Heart right ventricle (tissue), 16 donors: ENCODE measurements at regions not wholly inside any gene's neighbourhood (a gene's known extent, or its start where the extent isn't known, plus 50 kb on each side); places are given as distances from the start of the nearest gene placed in this dataset.

Source experiments
- ATAC-seq, 8 donors: fragments of 200-7000 bp; cut with Tn5 transposase; one replicate each; pipeline ENCODE4 v1.9.1; 2020; ENCODE audit warnings: mild to moderate bottlenecking in 8 of 8, moderate library complexity in 8 of 8, moderate number of reproducible peaks in 1 of 8
- DNase-seq, 2 donors: peaks; one replicate each; pipeline ENCODE4 v3.0.0-alpha.2; 2020
- H3K27ac ChIP-seq, 10 donors: fragments of 200-600 bp; sonication (generic) in 2 of 10; one replicate each; pipeline versions ENCODE4 v1.5.0 to v1.8.0; 2020 to 2022; ENCODE audit warnings: mild to moderate bottlenecking in 3 of 10
- H3K27me3 ChIP-seq, 7 donors: fragments of 200-600 bp; one replicate each; pipeline ENCODE4 v1.8.0; 2021 to 2022; ENCODE audit warnings: mild to moderate bottlenecking in 2 of 7
- H3K36me3 ChIP-seq, 9 donors: fragments of 200-600 bp; sonication (generic) in 1 of 9; one replicate each; pipeline versions ENCODE4 v1.5.0 to v1.8.0; 2020 to 2022; ENCODE audit warnings: mild to moderate bottlenecking in 2 of 9
- H3K4me1 ChIP-seq, 9 donors: fragments of 200-600 bp; sonication (generic) in 1 of 9; one replicate each; pipeline versions ENCODE4 v1.5.0 to v1.8.0; 2020 to 2022; ENCODE audit warnings: mild to moderate bottlenecking in 4 of 9
- H3K4me3 ChIP-seq, 10 donors: fragments of 200-600 bp; sonication (generic) in 2 of 10; one replicate each; pipeline versions ENCODE4 v1.5.0 to v1.8.0; 2020 to 2022; ENCODE audit warnings: mild to moderate bottlenecking in 7 of 10, moderate library complexity in 2 of 10
- H3K9me3 ChIP-seq, 11 donors: fragments of 200-600 bp in 10 of 11; sonication (generic) in 2 of 11; one replicate each; pipeline versions ENCODE4 v1.5.0 to v1.8.0; 2013 to 2022; ENCODE audit warnings: mild to moderate bottlenecking in 2 of 11, control low read depth in 1 of 11, moderate library complexity in 1 of 11
- CTCF ChIP-seq, 9 donors: fragments of 200-600 bp; sonication (generic) in 2 of 9; IDR thresholded peaks; one replicate each; pipeline versions ENCODE4 v1.5.0 to v1.8.0; 2021 to 2022; ENCODE audit warnings: antibody characterized with exemption in 9 of 9, mild to moderate bottlenecking in 5 of 9, moderate library complexity in 1 of 9
- WGBS, 2 donors: extraction: QIAGEN DNeasy Blood & Tissue Kit; methylation state at CpG; one replicate each; pipeline ENCODE4 v1.1.7; 2013; ENCODE audit warnings: inconsistent platforms in 1 of 2; 5-methylcytosine and 5-hydroxymethylcytosine counted together
- intact Hi-C, 10 donors: fragments of 100-400 bp; cut with DNase I; formaldehyde crosslinking; loops; one replicate each; pipeline versions ENCODE4 v1.11.1 to v1.14.2; 2022
- donor health status: Arrhythmogenic right ventricular cardiomyopathy.
- donor health status: ischemic (EF 13 %, LVEDD 7.1; RV severe dilation, severe dysfunction).
- donor health status: healthy with polysubstance abuse.
- donor health status: DM: no; HTN: yes; CAD: no.
- donor health status: DM: no; HTN: no; CAD: no.
- donor health status: ischemic (EF 25% LVEDD 6.9; RV normal size, moderate dysfunction).
- donor health status: ischemic (EF 25% LVEDD 5.7; RV mildly dilated, moderate dysfunction).
- donor health status: healthy.
- donor health status: DM: yes; HTN: yes; CAD: no.
- donor health status: Ischemic cardiomyopathy.
- donor health status: ischemic (EF 35%, LVEDD 5.7; RV mildly dilated, moderate dysfunction).
- donor health status: nonischemic (EF 11% LVEDD 7.7; RV severe dilation, severe dysfunction).
- donor health status: DM: yes; HTN: yes; CAD: no.
- donor health status: PGD.
- donor health status: ischemic (EF 29% LVEDD 5.4; RV normal size, mild dysfunction).
- donor health status: nonischemic (EF 23%, LVEDD 6.1; RV moderate dilation, normal function).

GRCh38 chr2:236928380-236929037 lies 157.2 kb upstream of the COPS8 start:
- intact Hi-C loops: no loop called here
- no peaks in the 10 kb centered on the region for H3K9me3 ChIP-seq
- no peak for TF ChIP-seq CTCF (IDR thresholded peaks at IDR 0.05)
- peak in 6 of 8 donors; percentile 63 to 86 (median 78) for ATAC-seq
- H3K27me3 ChIP-seq: peaks cover 0 to 4% (median 0%) of the 10 kb centered on the region in 7 donors
- H3K27ac ChIP-seq: peak overlapping the region in 9 of 10 donors; percentile 36 to 79 (median 52)
- DNase-seq: peak in 1 of 2 donors; percentile 27
- no peaks in the 10 kb centered on the region for H3K36me3 ChIP-seq
- WGBS, 2 donors: 44 to 50% methylated on average over 8 of the region's 8 CpGs
- peak overlapping the region in 9 of 10 donors; percentile 11 to 53 (median 41) for H3K4me3 ChIP-seq
- peaks cover 0 to 11% (median 0%) of the 10 kb centered on the region in 9 donors for H3K4me1 ChIP-seq

GRCh38 chr2:236932831-236933361 lies 152.8 kb upstream of the COPS8 start:
- Histone ChIP-seq H3K36me3 (no peaks in the 10 kb centered on the region), H3K4me3 (no peak overlapping the region), H3K9me3 (no peaks in the 10 kb centered on the region), H3K27ac (no peak overlapping the region), H3K27me3 (peaks cover 0 to 4% (median 0%) of the 10 kb centered on the region in 7 donors), H3K4me1 (peaks cover 0 to 11% (median 0%) of the 10 kb centered on the region in 9 donors)
- ATAC-seq (no peak), DNase-seq (no peak)
- WGBS, 2 donors: 81 to 92% methylated on average over 9 of the region's 9 CpGs
- TF ChIP-seq CTCF (IDR thresholded peaks at IDR 0.05): no peak
- intact Hi-C loops: no loop called here

GRCh38 chr2:236934166-236934565 lies 151.5 kb upstream of the COPS8 start:
- peaks cover 0 to 2% (median 0%) of the 10 kb centered on the region in 9 donors for H3K4me1 ChIP-seq
- H3K9me3 ChIP-seq: no peaks in the 10 kb centered on the region
- no peak overlapping the region for H3K4me3 ChIP-seq
- no peaks in the 10 kb centered on the region for H3K36me3 ChIP-seq
- no peak overlapping the region for H3K27ac ChIP-seq
- no peak for TF ChIP-seq CTCF (IDR thresholded peaks at IDR 0.05)
- WGBS, 2 donors: 92% methylated on average over 6 of the region's 6 CpGs
- DNase-seq (no peak), ATAC-seq (no peak)
- no peaks in the 10 kb centered on the region for H3K27me3 ChIP-seq
- intact Hi-C loops: no loop called here

GRCh38 chr2:236934656-236935055 lies 151.0 kb upstream of the COPS8 start:
- DNase-seq: no peak
- no peak for ATAC-seq
- WGBS, 2 donors: 94 to 95% methylated on average over 3 of the region's 3 CpGs
- Histone ChIP-seq H3K4me1 (no peaks in the 10 kb centered on the region), H3K4me3 (no peak overlapping the region), H3K9me3 (no peaks in the 10 kb centered on the region), H3K27me3 (no peaks in the 10 kb centered on the region), H3K27ac (no peak overlapping the region), H3K36me3 (no peaks in the 10 kb centered on the region)
- intact Hi-C loops: no loop called here
- TF ChIP-seq CTCF (IDR thresholded peaks at IDR 0.05): no peak
